ENCODE measurements at regions not wholly inside any gene's neighbourhood (a gene's known extent, or its start where the extent isn't known, plus 50 kb on each side); places are given as distances from the start of the nearest gene placed in this dataset.

DNA sequence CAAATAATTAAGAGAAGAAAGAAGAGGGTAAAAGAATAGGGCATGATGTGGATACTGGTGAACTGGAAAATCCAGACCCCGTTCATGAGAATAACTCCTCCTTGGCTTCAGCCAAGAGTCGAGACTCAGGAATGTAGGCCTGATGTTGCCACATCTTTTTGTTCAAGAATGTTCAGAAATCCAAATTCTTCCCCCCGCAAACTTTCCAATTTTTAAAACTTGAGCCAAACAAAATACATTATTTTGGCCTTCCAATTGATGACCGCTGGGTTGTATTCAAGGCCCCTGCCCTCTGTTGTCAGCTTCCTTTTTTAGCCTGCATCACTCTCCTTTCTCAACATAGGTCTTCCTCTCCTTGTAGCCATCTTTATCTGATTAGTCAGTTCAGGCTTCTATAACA is 106.1 kb downstream of the TNFAIP3 start:
- no peaks in the 10 kb centered on the region for H3K9me3 ChIP-seq
- H3K27me3 ChIP-seq (replicated peaks in 1 of 2; ENCODE audit: control insufficient read depth in 2 of 2, extremely low read depth in 1 of 2, insufficient read depth in 2 of 2, low read length in 1 of 2): no peaks in the 10 kb centered on the region
- H3K4me1 Mint-ChIP-seq: peaks cover 47 to 59% (median 56%) of the 10 kb centered on the region in 3 donors
- no peaks in the 10 kb centered on the region for H3K9me3 Mint-ChIP-seq
- no peak overlapping the region for H3K27ac Mint-ChIP-seq
- no peak overlapping the region for H3K4me3 Mint-ChIP-seq
- no peak overlapping the region for H3K4me3 ChIP-seq (ENCODE audit: control insufficient read depth in 1 of 2, extremely low read depth in 1 of 2, low read length in 1 of 2)
- 95% methylated on average over 4 of the region's 4 CpGs for WGBS (ENCODE audit: insufficient coverage)
- POLR2A ChIA-PET: no interaction called here
- no peak for ATAC-seq (replicated peaks in 1 of 4)
- H3K36me3 ChIP-seq (ENCODE audit: control insufficient read depth in 2 of 2, extremely low read depth in 1 of 2, insufficient read depth in 1 of 2, low read length in 1 of 2): no peaks in the 10 kb centered on the region
- H3K4me1 ChIP-seq (ENCODE audit: control insufficient read depth in 1 of 2, extremely low read depth in 1 of 2, insufficient read depth in 2 of 2, low read length in 2 of 2): peaks cover 25 to 37% of the 10 kb centered on the region in 2 experiments
- DNase-seq: no peak
- no peaks in the 10 kb centered on the region for H3K36me3 Mint-ChIP-seq
- CTCF ChIA-PET: interaction anchor here in 1 of 2 donors (0.6 kb wide), 2 partner anchors 12 to 143 kb away, joined by 4 read pairs; no protein-coding TSS in a partner anchor
- no peaks in the 10 kb centered on the region for H3K27me3 Mint-ChIP-seq
- H3K27ac ChIP-seq (ENCODE audit: low read length): no peak overlapping the region

DNA sequence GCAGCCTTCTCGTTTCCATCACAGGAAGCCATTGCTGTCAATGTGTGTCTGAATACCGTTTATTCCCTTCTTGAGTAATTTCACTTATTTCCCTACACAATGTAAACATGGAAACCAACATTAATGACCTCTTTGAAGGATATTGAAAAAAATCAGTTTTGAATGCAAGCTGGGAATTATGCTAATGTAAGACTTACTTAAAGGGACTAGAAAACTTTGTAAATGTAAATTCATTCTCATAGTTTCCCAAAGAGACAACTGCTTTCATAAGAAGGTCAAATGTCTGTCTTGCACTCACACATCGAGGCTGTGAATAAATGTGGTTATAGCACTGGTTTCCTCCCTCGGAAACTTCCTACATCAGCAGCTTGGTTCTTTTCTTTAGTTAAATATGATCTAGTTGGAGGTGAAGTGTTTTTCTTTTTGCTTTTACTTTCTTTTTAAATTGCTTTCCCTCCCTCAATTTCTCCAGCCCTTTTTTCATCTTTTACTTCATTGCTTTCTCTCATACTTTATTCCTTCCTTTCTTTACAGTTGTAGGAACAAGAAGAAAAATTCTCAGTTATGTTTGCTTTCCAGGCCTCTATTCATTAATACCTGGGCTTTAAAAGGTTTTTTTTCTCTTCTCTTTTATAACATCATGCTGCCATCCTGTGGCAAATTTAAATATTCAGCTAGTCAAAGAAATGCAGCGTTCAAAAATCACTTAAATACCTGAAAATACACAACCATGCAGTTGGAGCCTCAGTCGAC is 108.3 kb downstream of the TNFAIP3 start:
- Histone ChIP-seq H3K4me1 (ENCODE audit: control insufficient read depth in 1 of 2, extremely low read depth in 1 of 2, insufficient read depth in 2 of 2, low read length in 2 of 2) (peaks cover 19 to 39% of the 10 kb centered on the region in 2 experiments), H3K27me3 (replicated peaks in 1 of 2; ENCODE audit: control insufficient read depth in 2 of 2, extremely low read depth in 1 of 2, insufficient read depth in 2 of 2, low read length in 1 of 2) (no peaks in the 10 kb centered on the region), H3K36me3 (ENCODE audit: control insufficient read depth in 2 of 2, extremely low read depth in 1 of 2, insufficient read depth in 1 of 2, low read length in 1 of 2) (no peaks in the 10 kb centered on the region), H3K9me3 (no peaks in the 10 kb centered on the region), H3K27ac (ENCODE audit: low read length) (peak overlapping the region; percentile 93), H3K4me3 (ENCODE audit: control insufficient read depth in 1 of 2, extremely low read depth in 1 of 2, low read length in 1 of 2) (no peak overlapping the region)
- ATAC-seq (replicated peaks in 1 of 4) (peak; percentile 64 to 91 (median 77)), DNase-seq (peak in 14 of 35 experiments; percentile 6 to 78 (median 20))
- no peaks in the 10 kb centered on the region for H3K9me3 Mint-ChIP-seq
- CTCF ChIA-PET: interaction anchor here (0.6 to 2.0 kb wide), 36 partner anchors 12 to 526 kb away, joined by 3 to 16 read pairs (median 4); partner anchors contain the start of gene TNFAIP3 (in 1 of the 2)
- peak overlapping the region; percentile 96 to 97 for H3K27ac Mint-ChIP-seq
- POLR2A ChIA-PET: interaction anchor here (0.6 to 2.1 kb wide), 10 partner anchors 92 to 267 kb away, joined by 3 to 12 read pairs (median 4); no protein-coding TSS in a partner anchor
- peak overlapping the region; percentile 67 to 71 (median 67) for H3K4me3 Mint-ChIP-seq
- no peaks in the 10 kb centered on the region for H3K27me3 Mint-ChIP-seq
- WGBS (ENCODE audit: insufficient coverage): no CpG with 5 or more reads among the region's 6 CpGs
- no peaks in the 10 kb centered on the region for H3K36me3 Mint-ChIP-seq
- H3K4me1 Mint-ChIP-seq: peaks cover 34 to 43% (median 42%) of the 10 kb centered on the region in 3 donors

DNA sequence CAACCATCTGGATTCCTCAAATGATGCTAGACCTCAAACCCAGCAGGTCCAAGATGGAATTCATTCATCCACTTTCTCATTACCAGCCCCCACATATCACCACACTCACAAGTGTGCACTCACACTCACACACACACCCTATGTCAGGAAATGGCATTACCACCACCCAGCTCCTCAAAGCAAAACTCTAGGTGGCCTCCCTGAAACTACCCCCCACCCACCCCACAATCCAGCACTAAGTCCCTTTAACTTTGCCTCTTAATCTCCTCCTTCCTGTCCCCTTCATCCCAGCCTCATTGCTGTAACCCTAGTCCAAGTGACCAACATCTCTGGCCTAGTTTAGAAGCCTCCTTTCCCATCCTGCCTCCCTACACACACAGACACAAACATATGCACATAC is 109.4 kb downstream of the TNFAIP3 start:
- peak overlapping the region; percentile 96 to 97 for H3K27ac Mint-ChIP-seq
- CTCF ChIA-PET: interaction anchor here (0.6 to 2.0 kb wide), 11 partner anchors 13 to 335 kb away, joined by 3 to 14 read pairs (median 4); no protein-coding TSS in a partner anchor
- H3K4me1 ChIP-seq (ENCODE audit: control insufficient read depth in 1 of 2, extremely low read depth in 1 of 2, insufficient read depth in 2 of 2, low read length in 2 of 2): peaks cover 19 to 42% of the 10 kb centered on the region in 2 experiments
- ATAC-seq (replicated peaks in 1 of 4): no peak
- peak overlapping the region; percentile 93 for H3K27ac ChIP-seq (ENCODE audit: low read length)
- H3K27me3 ChIP-seq (replicated peaks in 1 of 2; ENCODE audit: control insufficient read depth in 2 of 2, extremely low read depth in 1 of 2, insufficient read depth in 2 of 2, low read length in 1 of 2): no peaks in the 10 kb centered on the region
- H3K4me3 Mint-ChIP-seq: peak overlapping the region in 1 of 3 donors; percentile 71
- POLR2A ChIA-PET: interaction anchor here in 1 of 2 donors (2.1 kb wide), 1 partner anchor 93 kb away, joined by 12 read pairs; no protein-coding TSS in a partner anchor
- H3K36me3 ChIP-seq (ENCODE audit: control insufficient read depth in 2 of 2, extremely low read depth in 1 of 2, insufficient read depth in 1 of 2, low read length in 1 of 2): no peaks in the 10 kb centered on the region
- no peak overlapping the region for H3K4me3 ChIP-seq (ENCODE audit: control insufficient read depth in 1 of 2, extremely low read depth in 1 of 2, low read length in 1 of 2)
- H3K27me3 Mint-ChIP-seq: no peaks in the 10 kb centered on the region
- H3K9me3 ChIP-seq: no peaks in the 10 kb centered on the region
- H3K9me3 Mint-ChIP-seq: no peaks in the 10 kb centered on the region
- H3K4me1 Mint-ChIP-seq: peaks cover 34 to 39% (median 38%) of the 10 kb centered on the region in 3 donors
- DNase-seq: no peak
- H3K36me3 Mint-ChIP-seq: no peaks in the 10 kb centered on the region

DNA sequence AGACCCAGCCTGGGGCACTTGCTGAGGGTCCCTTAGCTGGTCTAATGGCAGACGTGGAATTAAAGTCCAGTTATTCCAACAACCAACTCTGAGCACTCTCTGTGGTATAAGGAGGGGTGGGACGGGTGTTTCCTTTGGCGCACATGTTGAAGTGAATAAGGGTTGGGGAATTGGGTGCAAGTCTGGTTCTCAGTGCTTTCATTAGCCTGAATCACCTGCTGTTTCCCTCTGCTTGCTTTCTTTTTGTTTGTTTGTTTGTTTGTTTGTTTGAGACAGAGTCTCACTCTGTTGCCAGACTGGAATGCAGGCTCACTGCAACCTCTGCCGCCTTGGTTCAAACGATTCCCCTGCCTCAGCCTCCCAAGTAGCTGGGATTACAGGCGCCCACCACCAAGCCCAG is 110.1 kb downstream of the TNFAIP3 start:
- H3K4me1 Mint-ChIP-seq: peaks cover 34 to 40% (median 38%) of the 10 kb centered on the region in 3 donors
- no peaks in the 10 kb centered on the region for H3K36me3 ChIP-seq (ENCODE audit: control insufficient read depth in 2 of 2, extremely low read depth in 1 of 2, insufficient read depth in 1 of 2, low read length in 1 of 2)
- ChIA-PET CTCF (interaction anchor here in 1 of 2 donors (1.8 kb wide), 1 partner anchor 32 kb away, joined by 4 read pairs; no protein-coding TSS in a partner anchor), POLR2A (no interaction called here)
- DNase-seq (no peak), ATAC-seq (replicated peaks in 1 of 4) (no peak)
- H3K27me3 ChIP-seq (replicated peaks in 1 of 2; ENCODE audit: control insufficient read depth in 2 of 2, extremely low read depth in 1 of 2, insufficient read depth in 2 of 2, low read length in 1 of 2): no peaks in the 10 kb centered on the region
- H3K27ac ChIP-seq (ENCODE audit: low read length): no peak overlapping the region
- H3K27ac Mint-ChIP-seq: peak overlapping the region in 1 of 2 donors; percentile 97
- WGBS (ENCODE audit: insufficient coverage): 92% methylated on average over 2 of the region's 6 CpGs
- no peaks in the 10 kb centered on the region for H3K9me3 ChIP-seq
- no peak overlapping the region for H3K4me3 ChIP-seq (ENCODE audit: control insufficient read depth in 1 of 2, extremely low read depth in 1 of 2, low read length in 1 of 2)
- H3K36me3 Mint-ChIP-seq: no peaks in the 10 kb centered on the region
- peaks cover 19 to 39% of the 10 kb centered on the region in 2 experiments for H3K4me1 ChIP-seq (ENCODE audit: control insufficient read depth in 1 of 2, extremely low read depth in 1 of 2, insufficient read depth in 2 of 2, low read length in 2 of 2)
- H3K9me3 Mint-ChIP-seq: no peaks in the 10 kb centered on the region
- H3K4me3 Mint-ChIP-seq: peak overlapping the region in 1 of 3 donors; percentile 71
- H3K27me3 Mint-ChIP-seq: no peaks in the 10 kb centered on the region

DNA sequence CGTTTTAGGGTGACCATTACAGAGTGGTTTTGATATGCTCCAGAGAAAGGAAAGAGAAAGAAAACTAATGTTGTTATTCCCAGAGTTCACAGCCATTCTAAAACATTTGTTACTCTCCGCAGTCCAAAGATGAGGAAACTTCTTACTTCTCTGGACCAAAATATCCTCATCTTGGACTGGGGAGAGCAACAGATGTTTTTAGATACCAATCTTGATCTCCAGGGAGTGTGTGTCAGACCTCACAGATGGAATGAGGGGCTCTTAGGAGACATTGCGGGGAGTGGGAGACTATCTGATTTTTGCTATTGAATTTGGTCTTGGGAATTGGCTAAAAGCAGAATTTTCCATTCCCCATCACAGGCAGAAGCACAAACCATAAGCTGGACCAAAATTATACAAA is 110.8 kb downstream of the TNFAIP3 start:
- Histone ChIP-seq H3K27me3 (replicated peaks in 1 of 2; ENCODE audit: control insufficient read depth in 2 of 2, extremely low read depth in 1 of 2, insufficient read depth in 2 of 2, low read length in 1 of 2) (no peaks in the 10 kb centered on the region), H3K27ac (ENCODE audit: low read length) (no peak overlapping the region), H3K9me3 (no peaks in the 10 kb centered on the region), H3K4me3 (ENCODE audit: control insufficient read depth in 1 of 2, extremely low read depth in 1 of 2, low read length in 1 of 2) (no peak overlapping the region), H3K36me3 (ENCODE audit: control insufficient read depth in 2 of 2, extremely low read depth in 1 of 2, insufficient read depth in 1 of 2, low read length in 1 of 2) (no peaks in the 10 kb centered on the region), H3K4me1 (ENCODE audit: control insufficient read depth in 1 of 2, extremely low read depth in 1 of 2, insufficient read depth in 2 of 2, low read length in 2 of 2) (peaks cover 19 to 45% of the 10 kb centered on the region in 2 experiments)
- Mint-ChIP-seq H3K4me1 (peaks cover 34 to 46% (median 44%) of the 10 kb centered on the region in 3 donors), H3K9me3 (no peaks in the 10 kb centered on the region), H3K27ac (peak overlapping the region in 1 of 2 donors; percentile 62), H3K4me3 (no peak overlapping the region), H3K27me3 (no peaks in the 10 kb centered on the region), H3K36me3 (no peaks in the 10 kb centered on the region)
- ChIA-PET CTCF (no interaction called here), POLR2A (interaction anchor here in 1 of 2 donors (0.6 kb wide), 1 partner anchor 244 kb away, joined by 3 read pairs; no protein-coding TSS in a partner anchor)
- DNase-seq (no peak), ATAC-seq (replicated peaks in 1 of 4) (no peak)
- no CpG with 5 or more reads among the region's 3 CpGs for WGBS (ENCODE audit: insufficient coverage)

DNA sequence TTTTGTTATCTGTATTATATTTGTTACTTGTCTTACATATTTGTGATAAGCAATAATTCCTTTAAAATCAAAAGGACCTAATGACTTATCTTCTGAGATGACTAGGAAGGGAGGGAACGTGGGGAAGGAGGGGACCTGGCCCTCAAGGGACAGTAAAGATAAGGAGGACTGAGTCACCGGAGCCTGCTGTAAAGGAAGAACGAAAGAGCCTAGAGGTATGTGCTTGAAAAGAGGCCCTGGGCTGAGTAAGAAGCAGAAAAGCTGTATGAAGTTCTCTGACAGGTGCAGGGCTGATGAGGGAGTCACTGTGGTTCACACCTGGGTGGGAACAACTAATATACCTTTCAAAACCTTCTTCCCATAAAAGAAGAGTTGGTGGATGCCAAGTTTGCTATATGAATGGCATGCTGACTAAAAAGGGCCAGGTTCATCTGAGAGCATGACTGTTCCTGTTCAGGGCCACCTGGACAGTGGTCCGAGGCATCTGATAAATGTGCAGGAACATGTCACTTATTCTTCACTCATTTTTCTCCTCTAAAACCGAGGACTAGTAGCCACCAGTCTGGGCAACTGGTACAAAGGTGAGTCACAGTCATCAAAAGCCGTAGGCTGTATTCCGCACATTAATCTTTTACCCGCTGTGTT is 111.3 kb downstream of the TNFAIP3 start:
- Histone ChIP-seq H3K4me1 (ENCODE audit: control insufficient read depth in 1 of 2, extremely low read depth in 1 of 2, insufficient read depth in 2 of 2, low read length in 2 of 2) (peaks cover 19 to 49% of the 10 kb centered on the region in 2 experiments), H3K4me3 (ENCODE audit: control insufficient read depth in 1 of 2, extremely low read depth in 1 of 2, low read length in 1 of 2) (no peak overlapping the region), H3K27ac (ENCODE audit: low read length) (no peak overlapping the region), H3K9me3 (no peaks in the 10 kb centered on the region), H3K27me3 (replicated peaks in 1 of 2; ENCODE audit: control insufficient read depth in 2 of 2, extremely low read depth in 1 of 2, insufficient read depth in 2 of 2, low read length in 1 of 2) (no peaks in the 10 kb centered on the region), H3K36me3 (ENCODE audit: control insufficient read depth in 2 of 2, extremely low read depth in 1 of 2, insufficient read depth in 1 of 2, low read length in 1 of 2) (no peaks in the 10 kb centered on the region)
- CTCF ChIA-PET: no interaction called here
- Mint-ChIP-seq H3K9me3 (no peaks in the 10 kb centered on the region), H3K27ac (peak overlapping the region; percentile 50 to 62), H3K27me3 (no peaks in the 10 kb centered on the region), H3K4me1 (peaks cover 34 to 50% (median 48%) of the 10 kb centered on the region in 3 donors), H3K36me3 (no peaks in the 10 kb centered on the region), H3K4me3 (no peak overlapping the region)
- no peak for ATAC-seq (replicated peaks in 1 of 4)
- POLR2A ChIA-PET: interaction anchor here in 1 of 2 donors (0.6 to 0.7 kb wide), 2 partner anchors 18 to 244 kb away, joined by 3 read pairs; no protein-coding TSS in a partner anchor
- 86% methylated on average over 3 of the region's 8 CpGs for WGBS (ENCODE audit: insufficient coverage)
- DNase-seq: no peak
